ENCODE measurements at regions not wholly inside any gene's neighbourhood (a gene's known extent, or its start where the extent isn't known, plus 50 kb on each side); places are given as distances from the start of the nearest gene placed in this dataset.

DNA sequence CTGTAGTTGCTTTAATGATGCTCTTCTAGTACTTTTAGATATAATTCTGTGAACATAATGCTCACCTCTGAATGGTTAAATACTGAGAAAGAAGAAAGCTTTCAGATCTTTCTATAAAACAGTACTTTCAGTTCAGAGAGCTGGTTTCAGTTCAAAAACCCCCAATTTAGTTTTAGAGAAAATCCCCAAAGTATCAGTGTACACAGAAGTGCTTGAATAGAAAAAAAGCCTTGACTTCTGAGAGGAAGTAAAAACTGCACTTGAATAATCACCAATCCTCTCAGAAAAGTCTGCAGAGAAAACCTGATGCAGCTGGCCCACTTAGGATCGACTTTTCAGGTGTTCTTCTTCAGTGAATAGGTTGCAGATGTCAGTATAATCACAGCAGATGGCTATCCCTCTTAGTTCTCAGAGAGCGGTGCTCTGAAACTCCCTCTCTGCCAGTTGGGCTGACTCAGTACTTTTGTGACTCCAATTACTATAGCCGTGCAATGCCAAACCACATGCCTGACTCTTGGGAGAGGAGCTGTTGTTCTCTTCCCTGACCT is 616.3 kb downstream of the LRFN5 start:
- DNase-seq: no peak
- TF ChIP-seq, protein P1, sequence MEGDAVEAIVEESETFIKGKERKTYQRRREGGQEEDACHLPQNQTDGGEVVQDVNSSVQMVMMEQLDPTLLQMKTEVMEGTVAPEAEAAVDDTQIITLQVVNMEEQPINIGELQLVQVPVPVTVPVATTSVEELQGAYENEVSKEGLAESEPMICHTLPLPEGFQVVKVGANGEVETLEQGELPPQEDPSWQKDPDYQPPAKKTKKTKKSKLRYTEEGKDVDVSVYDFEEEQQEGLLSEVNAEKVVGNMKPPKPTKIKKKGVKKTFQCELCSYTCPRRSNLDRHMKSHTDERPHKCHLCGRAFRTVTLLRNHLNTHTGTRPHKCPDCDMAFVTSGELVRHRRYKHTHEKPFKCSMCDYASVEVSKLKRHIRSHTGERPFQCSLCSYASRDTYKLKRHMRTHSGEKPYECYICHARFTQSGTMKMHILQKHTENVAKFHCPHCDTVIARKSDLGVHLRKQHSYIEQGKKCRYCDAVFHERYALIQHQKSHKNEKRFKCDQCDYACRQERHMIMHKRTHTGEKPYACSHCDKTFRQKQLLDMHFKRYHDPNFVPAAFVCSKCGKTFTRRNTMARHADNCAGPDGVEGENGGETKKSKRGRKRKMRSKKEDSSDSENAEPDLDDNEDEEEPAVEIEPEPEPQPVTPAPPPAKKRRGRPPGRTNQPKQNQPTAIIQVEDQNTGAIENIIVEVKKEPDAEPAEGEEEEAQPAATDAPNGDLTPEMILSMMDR (IDR thresholded peaks at IDR 0.05): no peak
- no peak for TF ChIP-seq POLR2A (IDR thresholded peaks at IDR 0.05)

DNA sequence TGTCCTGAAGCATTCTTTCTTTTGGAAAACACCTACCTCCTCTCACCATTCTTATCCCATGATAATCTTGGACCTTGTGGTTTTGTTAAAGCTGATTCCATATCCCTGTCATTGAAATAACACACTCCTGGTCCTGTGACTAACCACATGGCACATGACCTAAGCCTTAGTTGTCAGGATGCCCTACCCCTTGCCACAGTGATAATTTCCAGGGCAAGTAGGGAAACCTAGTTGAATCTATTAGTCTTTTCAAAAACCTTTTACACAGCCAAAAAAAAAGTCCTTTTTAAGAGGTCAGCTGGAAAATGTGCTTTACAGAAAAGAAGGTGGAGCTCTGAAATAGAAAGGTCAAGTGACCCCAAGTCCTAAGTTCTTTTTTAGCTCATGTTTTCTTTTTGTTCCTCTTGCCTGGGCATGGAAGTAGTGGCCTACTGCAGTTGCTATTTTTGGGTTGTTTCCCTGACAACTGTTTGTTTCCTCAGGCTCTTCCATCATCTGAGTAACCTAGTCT is 608.4 kb downstream of the LRFN5 start:
- Histone ChIP-seq H3K4me3 (no peak overlapping the region), H3K27me3 (no peaks in the 10 kb centered on the region), H3K36me3 (no peaks in the 10 kb centered on the region), H3K27ac (no peak overlapping the region), H3K9me3 (no peaks in the 10 kb centered on the region), H3K4me1 (no peaks in the 10 kb centered on the region)
- TF ChIP-seq, protein P1 (IDR thresholded peaks at IDR 0.05): no peak
- TF ChIP-seq POLR2A (IDR thresholded peaks at IDR 0.05): no peak
- DNase-seq: no peak

More for the DNA sequence above, 616.3 kb downstream of the LRFN5 start:
- Histone ChIP-seq H3K4me3 (no peak overlapping the region), H3K9me3 (no peaks in the 10 kb centered on the region), H3K27me3 (no peaks in the 10 kb centered on the region), H3K4me1 (no peaks in the 10 kb centered on the region), H3K27ac (no peak overlapping the region), H3K36me3 (no peaks in the 10 kb centered on the region)

DNA sequence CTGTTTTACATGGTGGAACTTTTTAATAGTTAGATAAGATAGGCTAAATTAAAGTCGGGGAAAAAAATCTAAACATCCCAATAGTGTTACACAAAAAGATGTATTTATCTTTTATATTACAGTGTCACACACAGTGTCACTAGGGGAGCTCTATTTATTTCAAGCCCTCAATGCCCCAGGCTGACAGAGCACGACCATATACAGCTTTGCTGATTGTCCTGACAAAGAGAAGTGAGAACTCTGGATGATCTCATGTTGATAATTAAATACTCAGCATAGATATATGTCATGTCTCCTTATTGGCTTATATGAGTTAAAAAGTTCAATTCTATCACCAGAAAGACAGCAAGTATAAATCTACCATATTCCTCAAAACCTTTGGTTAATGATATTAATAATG is 594.3 kb downstream of the LRFN5 start:
- H3K4me3 ChIP-seq: no peak overlapping the region
- no peaks in the 10 kb centered on the region for H3K36me3 ChIP-seq
- DNase-seq: no peak
- no peaks in the 10 kb centered on the region for H3K4me1 ChIP-seq
- no peaks in the 10 kb centered on the region for H3K9me3 ChIP-seq
- TF ChIP-seq, protein P1 (IDR thresholded peaks at IDR 0.05): no peak
- no peak for TF ChIP-seq POLR2A (IDR thresholded peaks at IDR 0.05)
- no peaks in the 10 kb centered on the region for H3K27me3 ChIP-seq
- H3K27ac ChIP-seq: no peak overlapping the region

DNA sequence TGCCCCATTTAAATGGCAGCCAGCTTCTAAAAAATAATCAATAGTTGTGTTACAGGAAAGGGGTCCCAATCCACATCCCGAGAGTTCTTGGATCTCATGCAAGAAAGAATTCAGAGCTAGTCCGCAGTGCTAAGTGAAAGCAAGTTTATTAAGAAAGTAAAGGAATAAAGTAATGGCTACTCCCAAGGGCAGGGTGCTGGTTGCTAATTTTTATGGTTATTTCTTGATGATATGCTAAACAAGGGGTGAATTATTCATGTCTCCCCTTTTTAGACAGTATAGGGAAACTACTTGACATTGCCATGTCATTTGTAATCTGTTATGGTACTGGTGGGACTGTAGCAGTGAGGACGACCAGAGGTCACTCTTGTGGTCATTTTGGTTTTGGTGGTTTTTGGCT is 591.3 kb downstream of the LRFN5 start:
- H3K4me1 ChIP-seq: no peaks in the 10 kb centered on the region
- no peaks in the 10 kb centered on the region for H3K9me3 ChIP-seq
- H3K4me3 ChIP-seq: no peak overlapping the region
- TF ChIP-seq, protein P1 (IDR thresholded peaks at IDR 0.05): no peak
- TF ChIP-seq POLR2A (IDR thresholded peaks at IDR 0.05): no peak
- no peak overlapping the region for H3K27ac ChIP-seq
- H3K27me3 ChIP-seq: no peaks in the 10 kb centered on the region
- no peaks in the 10 kb centered on the region for H3K36me3 ChIP-seq
- DNase-seq: no peak

DNA sequence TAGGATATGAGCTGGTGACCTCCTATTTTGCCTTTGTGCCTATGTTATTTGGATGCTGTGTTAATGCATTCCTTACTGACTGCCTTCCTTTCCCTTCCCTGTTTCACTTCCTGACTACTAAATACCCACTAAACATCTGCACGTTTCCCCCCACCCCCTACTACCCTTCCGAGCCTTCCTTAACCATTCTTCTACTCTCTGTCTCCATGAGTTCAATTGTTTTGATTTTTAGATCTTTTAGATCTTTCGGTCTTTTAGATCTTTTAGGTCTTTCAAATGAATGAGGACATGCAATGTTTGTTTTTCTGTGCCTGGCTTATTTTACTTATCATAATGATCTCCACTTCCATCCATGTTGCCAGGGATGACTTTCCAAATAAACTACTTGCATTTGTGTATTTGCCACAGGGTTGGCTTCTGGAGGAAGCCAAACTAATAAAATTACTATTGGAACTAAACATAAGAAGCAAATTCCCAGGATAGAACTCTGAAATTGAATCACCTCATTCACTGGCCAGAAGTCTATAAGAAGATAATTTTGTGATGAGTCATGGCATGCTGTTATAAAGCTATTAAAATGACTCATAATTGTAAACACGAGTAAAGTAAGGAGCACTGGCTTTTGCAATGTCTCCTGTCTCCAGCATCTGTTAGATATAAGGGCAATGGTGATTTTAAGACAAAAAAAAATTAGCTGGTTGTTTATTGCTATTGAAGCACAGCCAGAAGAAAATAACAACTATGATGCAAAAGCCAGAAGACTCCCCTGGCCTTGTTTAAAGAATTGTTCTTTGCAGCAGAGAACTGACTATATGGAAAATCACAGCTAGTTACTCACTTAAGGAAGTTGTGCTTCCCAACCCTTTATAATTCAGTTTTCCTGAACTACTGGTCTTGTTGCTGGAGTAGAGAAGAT is 586.3 kb downstream of the LRFN5 start:
- no peak for TF ChIP-seq POLR2A (IDR thresholded peaks at IDR 0.05)
- TF ChIP-seq, protein P1 (IDR thresholded peaks at IDR 0.05): no peak
- H3K9me3 ChIP-seq: no peaks in the 10 kb centered on the region
- no peak overlapping the region for H3K4me3 ChIP-seq
- no peak for DNase-seq
- no peaks in the 10 kb centered on the region for H3K4me1 ChIP-seq
- H3K36me3 ChIP-seq: no peaks in the 10 kb centered on the region
- H3K27me3 ChIP-seq: no peaks in the 10 kb centered on the region
- no peak overlapping the region for H3K27ac ChIP-seq
